HG02885 (cell line): ENCODE measurements at regions not wholly inside any gene's neighbourhood (a gene's known extent, or its start where the extent isn't known, plus 50 kb on each side); places are given as distances from the start of the nearest gene placed in this dataset.

Source experiments
- ATAC-seq: cut with Tn5 transposase; IDR thresholded peaks from one replicate; pipeline ENCODE4 v1.9.1; 2021; ENCODE audit warnings: mild to moderate bottlenecking; ENCODE audit not compliant: unreplicated experiment, poor library complexity

GRCh38 chr14:98612434-98613200 is 659.4 kb downstream of the BCL11B start:
- no peak for ATAC-seq

- ATAC-seq, result no peak
These were observed 657.3 kb downstream of the BCL11B start for GRCh38 chr14:98614741-98615140.

DNA sequence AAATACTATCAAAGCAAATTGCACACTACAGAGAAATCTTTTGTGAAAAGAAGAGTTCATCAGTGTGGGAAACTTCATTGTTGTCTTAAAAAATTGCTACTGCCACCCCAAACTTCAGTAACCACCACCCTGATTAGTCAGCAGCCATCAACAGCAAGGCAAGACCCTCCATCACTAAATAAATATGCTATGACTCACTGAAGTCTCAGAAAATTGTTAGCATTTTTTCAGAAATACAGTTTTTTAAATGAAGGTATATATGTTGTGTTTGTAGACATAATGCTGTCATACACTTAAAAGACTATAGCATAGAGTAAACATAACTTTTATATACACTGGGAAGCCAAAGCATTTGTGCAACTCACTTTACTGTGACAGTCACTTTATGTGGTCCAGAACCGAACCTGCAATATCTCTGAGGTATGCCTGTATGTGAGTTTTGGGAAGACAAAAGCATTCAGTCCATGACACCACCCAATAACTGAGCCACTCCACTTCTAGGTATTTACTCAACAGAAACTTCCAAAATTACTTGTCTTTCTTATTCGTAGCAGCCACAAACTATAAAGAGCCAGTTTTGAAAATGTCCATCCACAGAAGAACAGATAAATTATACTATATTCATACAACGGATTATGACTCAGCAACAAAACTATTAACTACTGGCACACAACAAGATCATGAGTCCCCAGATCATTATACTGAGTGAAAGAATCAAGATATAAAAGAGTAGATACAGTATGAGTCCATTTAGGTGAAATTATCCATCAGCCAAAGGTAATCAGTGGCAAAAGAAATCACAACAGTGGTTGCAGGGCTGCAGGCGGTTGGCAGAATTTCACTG is 649.6 kb downstream of the BCL11B start:
- no peak for ATAC-seq

- ATAC-seq, result no peak
These were observed 648.1 kb downstream of the BCL11B start for GRCh38 chr14:98623788-98624415.

GRCh38 chr14:98633380-98633779 is 638.6 kb downstream of the BCL11B start:
- ATAC-seq, result no peak

- no peak for ATAC-seq
These were observed 637.8 kb downstream of the BCL11B start for GRCh38 chr14:98634043-98634820.

- no peak for ATAC-seq
These were observed 633.6 kb downstream of the BCL11B start for GRCh38 chr14:98638366-98638765.

GRCh38 chr14:98647754-98648153 is 624.2 kb downstream of the BCL11B start:
- no peak for ATAC-seq

DNA sequence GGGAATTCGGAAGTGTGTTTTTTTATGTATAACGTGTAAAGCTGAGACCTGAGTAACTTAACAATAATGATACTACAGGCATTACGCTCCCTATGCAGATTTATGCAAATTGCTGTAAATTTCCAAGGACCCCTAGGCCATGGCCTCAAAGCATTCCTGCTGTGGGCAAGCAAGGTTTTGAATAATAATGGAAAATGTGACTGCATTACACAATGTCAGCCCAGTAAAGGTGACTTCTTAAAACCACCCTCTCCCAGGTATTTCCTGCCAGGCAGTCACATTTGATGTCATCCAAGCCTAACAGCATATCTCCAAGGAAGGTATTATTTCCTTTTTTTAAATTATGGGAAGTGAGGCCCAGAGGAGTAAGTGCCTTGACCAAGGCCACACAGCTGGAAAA is 621.0 kb downstream of the BCL11B start:
- ATAC-seq, result no peak

DNA sequence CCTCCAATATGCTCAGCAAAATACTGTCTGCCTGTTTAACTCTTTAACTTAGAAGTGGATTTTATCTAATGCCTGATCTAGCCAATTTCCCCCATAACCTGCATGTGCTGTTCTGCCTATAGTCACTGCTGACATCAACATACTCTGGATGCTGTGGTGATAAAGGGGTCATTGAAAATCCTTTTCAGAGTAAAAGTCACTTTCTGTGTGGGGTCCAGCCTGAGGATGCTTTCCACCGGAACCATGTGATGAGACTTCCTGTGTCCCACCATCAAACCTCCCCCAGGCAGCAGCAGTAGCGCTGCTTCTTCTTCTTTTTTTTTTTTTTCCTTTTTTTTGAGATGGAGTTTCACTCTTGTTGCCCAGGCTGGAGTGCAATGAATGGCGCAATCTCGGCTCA is 607.0 kb downstream of the BCL11B start:
- no peak for ATAC-seq

- ATAC-seq, result no peak
These were observed 605.5 kb downstream of the BCL11B start for GRCh38 chr14:98666545-98666944.

- no peak for ATAC-seq
These were observed 590.0 kb downstream of the BCL11B start for GRCh38 chr14:98682033-98682432.

DNA sequence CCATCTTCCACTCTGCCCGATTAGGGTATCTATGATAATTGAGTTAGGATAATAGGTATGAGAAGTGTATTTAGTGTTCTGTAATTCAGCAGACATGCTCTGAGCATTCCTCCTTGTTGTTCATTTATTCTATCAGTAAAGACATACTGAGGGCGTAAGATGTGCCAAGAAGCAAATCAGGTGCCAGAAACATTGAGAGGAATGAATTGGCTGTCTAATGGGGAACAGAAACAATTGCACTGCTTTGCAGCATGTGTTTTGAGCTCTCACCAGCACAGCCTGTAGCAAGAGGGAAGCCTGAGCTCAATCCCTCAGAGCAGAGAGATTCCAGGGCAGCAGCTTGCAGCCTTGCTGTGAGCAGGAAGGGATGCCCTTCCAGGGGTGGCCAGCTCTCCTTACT is 589.3 kb downstream of the BCL11B start:
- no peak for ATAC-seq

DNA sequence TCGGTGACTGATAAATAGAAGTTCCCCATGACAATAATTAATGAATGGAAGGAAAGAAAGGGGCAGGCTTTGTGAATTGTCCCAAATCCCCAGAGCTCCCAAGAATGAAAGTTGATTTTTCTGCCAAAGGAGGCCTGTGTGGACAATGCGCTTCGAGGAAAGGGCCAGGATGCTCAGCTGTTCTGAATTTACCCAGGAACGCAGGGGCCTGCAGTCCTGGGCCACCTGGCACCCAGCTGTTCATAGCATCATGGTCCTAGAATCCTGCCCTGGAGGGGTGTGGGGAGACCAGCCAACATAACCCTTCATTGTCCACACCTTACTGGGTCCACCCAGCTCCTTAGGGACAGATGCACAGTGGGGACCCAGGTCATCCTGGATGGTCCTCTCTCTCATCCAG is 587.5 kb downstream of the BCL11B start:
- no peak for ATAC-seq

DNA sequence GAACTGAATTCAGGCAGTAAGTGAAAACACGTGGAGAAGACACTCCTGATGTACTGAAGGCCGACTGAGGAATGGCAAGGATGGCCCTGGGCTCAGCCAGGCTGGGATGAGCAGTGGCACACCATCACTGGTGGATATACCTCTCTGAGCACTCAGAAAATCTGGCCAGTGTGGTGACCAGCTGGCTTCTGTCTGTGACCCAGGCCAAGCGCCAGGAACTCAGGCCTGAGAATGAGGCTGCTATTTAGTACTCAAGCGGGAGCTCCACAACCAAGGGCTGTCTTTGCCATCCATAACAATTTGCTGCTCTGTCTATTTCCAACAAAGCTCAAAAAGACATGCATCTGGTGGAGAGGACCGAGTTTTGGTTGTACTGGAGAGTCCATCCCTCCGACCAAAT is 586.3 kb downstream of the BCL11B start:
- no peak for ATAC-seq

DNA sequence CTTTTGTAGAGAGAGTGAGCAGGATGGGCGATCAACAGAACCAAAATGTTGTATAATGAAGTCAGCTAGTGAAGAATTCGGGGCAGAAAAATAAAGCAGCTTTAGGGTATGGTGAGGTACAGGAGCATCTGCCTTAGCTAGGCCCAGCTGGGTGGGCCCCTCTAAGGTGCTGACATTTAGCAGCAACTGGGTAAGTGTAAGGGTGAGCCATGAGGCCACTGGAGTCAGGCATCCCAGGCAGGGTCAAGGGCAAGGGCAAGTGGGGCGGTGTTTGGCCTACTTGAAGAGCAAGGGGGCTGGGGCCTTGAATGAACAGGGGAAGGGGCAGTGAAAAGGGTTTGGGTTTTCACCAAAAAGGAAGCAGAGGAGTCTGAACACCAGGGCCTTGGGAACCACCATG is 583.6 kb downstream of the BCL11B start:
- no peak for ATAC-seq

DNA sequence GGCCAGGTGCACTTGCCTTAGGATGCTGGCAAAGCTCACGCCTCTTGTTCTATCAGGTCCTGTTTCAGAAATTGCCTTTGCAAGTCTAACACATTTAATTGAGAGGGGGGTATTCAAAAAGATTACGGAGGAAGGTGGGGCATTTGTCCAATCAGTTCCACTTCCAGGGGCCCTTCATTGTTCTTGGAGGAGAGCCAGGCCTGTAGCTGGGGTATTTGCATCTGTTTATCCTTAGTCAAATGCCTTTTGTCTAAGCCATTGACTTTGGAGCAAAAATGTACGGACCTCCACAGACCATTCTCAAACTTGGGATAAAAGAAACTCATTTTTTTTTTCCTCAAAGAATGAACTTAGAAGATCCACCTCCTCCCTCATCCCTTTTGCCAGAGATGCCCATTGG is 582.0 kb downstream of the BCL11B start:
- no peak for ATAC-seq

DNA sequence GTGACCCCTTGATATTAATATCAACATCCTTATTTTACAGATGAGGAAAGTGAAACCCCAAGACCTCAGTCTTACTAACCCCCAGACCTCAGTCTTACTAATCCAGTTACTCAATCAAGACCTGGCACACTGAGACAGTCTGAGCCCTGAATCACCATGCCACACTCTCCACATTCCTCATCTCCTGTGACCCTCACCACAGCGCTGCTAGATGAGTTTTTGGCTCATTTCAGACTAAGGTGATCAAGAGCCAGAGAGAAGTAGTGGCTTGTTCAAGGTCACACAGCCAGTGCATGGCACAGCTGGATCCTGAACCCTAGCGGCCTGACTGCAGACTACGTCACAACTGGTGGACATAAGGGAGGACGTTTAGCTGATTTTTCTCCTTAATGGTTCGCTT is 579.2 kb downstream of the BCL11B start:
- ATAC-seq, result no peak

- ATAC-seq, result no peak
These were observed 577.5 kb downstream of the BCL11B start for GRCh38 chr14:98694541-98694940.

- ATAC-seq, result no peak
These were observed 576.2 kb downstream of the BCL11B start for GRCh38 chr14:98695809-98696208.
